SK-N-MC (cell line): ENCODE measurements at regions not wholly inside any gene's neighbourhood (a gene's known extent, or its start where the extent isn't known, plus 50 kb on each side); places are given as distances from the start of the nearest gene placed in this dataset.

Source experiments
- EZH2 ChIP-seq: fragments of 200-600 bp; sonication (generic); IDR thresholded peaks from one replicate; pipeline ENCODE4 v1.6.1; 2017; ENCODE audit warnings: antibody characterized with exemption
- FOXP2 ChIP-seq: optimal IDR thresholded peaks from 2 replicates; pipeline ENCODE3; 2011; ENCODE audit warnings: mild to moderate bottlenecking, moderate library complexity; ENCODE audit not compliant: insufficient read depth; ENCODE audit errors: extremely low read length, control extremely low read depth
- POLR2AphosphoS5 ChIP-seq: IDR thresholded peaks from 2 replicates; pipeline ENCODE4 v1.6.1; 2012; ENCODE audit warnings: mild to moderate bottlenecking, low read depth, low read length, borderline replicate concordance

DNA sequence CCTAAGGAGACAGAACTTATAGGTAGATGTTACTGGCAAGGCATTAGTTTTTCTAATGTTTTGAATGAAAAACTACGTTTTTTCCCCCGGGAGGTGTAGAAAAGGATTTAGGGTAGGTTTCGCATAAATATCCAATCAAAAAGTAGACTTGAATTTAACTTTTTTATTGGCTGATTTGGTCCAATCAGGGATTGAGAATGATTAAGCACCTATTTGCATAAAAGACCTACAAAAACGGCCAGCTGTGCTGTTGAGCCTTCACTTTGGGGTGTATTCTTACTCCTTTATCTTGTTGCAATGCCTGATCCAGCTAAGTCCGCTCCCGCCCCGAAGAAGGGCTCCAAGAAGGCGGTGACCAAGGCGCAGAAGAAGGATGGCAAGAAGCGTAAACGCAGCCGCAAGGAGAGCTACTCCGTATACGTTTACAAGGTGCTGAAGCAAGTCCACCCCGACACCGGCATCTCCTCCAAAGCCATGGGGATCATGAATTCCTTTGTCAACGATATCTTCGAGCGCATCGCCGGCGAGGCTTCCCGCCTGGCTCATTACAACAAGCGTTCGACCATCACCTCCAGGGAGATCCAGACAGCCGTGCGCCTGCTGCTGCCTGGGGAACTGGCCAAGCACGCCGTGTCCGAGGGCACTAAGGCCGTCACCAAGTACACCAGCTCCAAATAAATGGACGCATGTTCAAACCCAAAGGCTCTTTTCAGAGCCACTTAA is 113.5 kb upstream of the BTN3A2 start:
- TF ChIP-seq POLR2AphosphoS5 (peak; percentile 83), EZH2 (no peak), FOXP2 (no peak)
